HCT116 (cell line): ENCODE measurements at regions not wholly inside any gene's neighbourhood (a gene's known extent, or its start where the extent isn't known, plus 50 kb on each side); places are given as distances from the start of the nearest gene placed in this dataset.

ENCODE experiments used
- ATAC-seq: fragments of 200-7000 bp; cut with Tn5 transposase; 2 replicates; pipeline ENCODE4 v1.9.1; 2020; ENCODE audit warnings: mild to moderate bottlenecking, moderate library complexity
- BruUV-seq: library from RNA; stranded (reverse); fragments of 400-500 nt; replicated peaks from 2 replicates; lab custom pipeline; 2021; lab: Mats Ljungman, UMichigan
- CTCF ChIA-PET: fragments of 300-600 bp; sonication (Branson Sonifier 250); formaldehyde crosslinking; loops from one replicate; lab custom pipeline; 2021; ENCODE audit warnings: antibody characterized with exemption; lab: Charles Lee
- POLR2A ChIA-PET: fragments of 300-600, 350-600 bp; sonication (Branson Sonifier 250); formaldehyde crosslinking; loops from one replicate; lab custom pipeline; 2021; ENCODE audit warnings: antibody characterized with exemption; lab: Charles Lee
- RAD21 ChIA-PET, 2 experiments: fragments of 300-600 bp; sonication (Branson Sonifier 250); formaldehyde crosslinking; loops; one replicate each; lab custom pipeline; 2023; ENCODE audit warnings: low total read pairs in 2 of 2; ENCODE audit not compliant: uncharacterized antibody in 2 of 2, unreplicated experiment in 2 of 2, low non-redundant PET in 1 of 2; lab: Charles Lee
- DNase-seq: peaks from one replicate; pipeline ENCODE4 v3.0.0-alpha.2; 2010; ENCODE audit warnings: low read depth, low spot score
- H2AFZ ChIP-seq: fragments of 200-600 bp; shearing (Covaris generic), sonication (generic); 2 replicates; pipeline ENCODE4 v1.6.1; 2017; ENCODE audit warnings: low read depth, mixed run types, mixed read lengths, antibody characterized with exemption, low read length; ENCODE audit not compliant: poor library complexity, severe bottlenecking
- H3K27ac ChIP-seq: 2 replicates; pipeline ENCODE4 v1.5.1; 2012; ENCODE audit warnings: low read depth, low read length
- H3K27me3 ChIP-seq: fragments of 200-600 bp; sonication (generic); 2 replicates; pipeline ENCODE4 v1.6.1; 2016; ENCODE audit warnings: mixed run types, low read length, mixed read lengths; ENCODE audit not compliant: insufficient read depth
- H3K36me3 ChIP-seq, 2 experiments: fragments of 200-500 bp in 1 of 2; fragments of 200-600 bp in 1 of 2; sonication (Bioruptor generic) in 1 of 2; sonication (generic) in 1 of 2; 2 replicates each; pipeline versions ENCODE4 v1.5.1 to v1.6.1; 2014 to 2016; ENCODE audit warnings: low read length in 2 of 2, inconsistent platforms in 1 of 2, mixed read lengths in 1 of 2, mixed run types in 1 of 2; ENCODE audit not compliant: insufficient read depth in 2 of 2, control insufficient read depth in 1 of 2
- H3K4me1 ChIP-seq, 2 experiments: fragments of 200-600 bp in 1 of 2; sonication (generic) in 1 of 2; 2 replicates each; pipeline versions ENCODE4 v1.5.1 to v1.6.1; 2012 to 2017; ENCODE audit warnings: low read length in 2 of 2, inconsistent platforms in 1 of 2, mild to moderate bottlenecking in 1 of 2, mixed read lengths in 1 of 2, mixed run types in 1 of 2, moderate library complexity in 1 of 2; ENCODE audit not compliant: insufficient read depth in 2 of 2, control insufficient read depth in 1 of 2
- H3K4me2 ChIP-seq: fragments of 200-600 bp; sonication (generic); 2 replicates; pipeline ENCODE4 v1.6.1; 2017; ENCODE audit warnings: mixed run types, low read length, mixed read lengths
- H3K4me3 ChIP-seq, 2 experiments: fragments of 200-600 bp in 1 of 2; sonication (generic) in 1 of 2; replicated peaks in 1 of 2; 2 replicates each; pipeline ENCODE4 v1.5.1; 2011 to 2016; ENCODE audit warnings: low read length in 2 of 2, control low read depth in 1 of 2, low read depth in 1 of 2, mild to moderate bottlenecking in 1 of 2, mixed read lengths in 1 of 2, mixed run types in 1 of 2
- H3K79me2 ChIP-seq: fragments of 200-600 bp; sonication (generic); 2 replicates; pipeline ENCODE4 v1.6.1; 2017; ENCODE audit warnings: mild to moderate bottlenecking, mixed run types, low read length, moderate library complexity, mixed read lengths; ENCODE audit not compliant: insufficient read depth
- H3K9ac ChIP-seq: fragments of 200-600 bp; sonication (generic); 2 replicates; pipeline ENCODE4 v1.6.1; 2016; ENCODE audit warnings: low read length, mixed read lengths
- H3K9me2 ChIP-seq: fragments of 200-600 bp; sonication (generic), shearing (Covaris generic); 2 replicates; pipeline ENCODE4 v1.6.1; 2017; ENCODE audit warnings: mixed run types, mild to moderate bottlenecking, moderate library complexity; ENCODE audit not compliant: insufficient read depth
- H3K9me3 ChIP-seq, 2 experiments: fragments of 200-500 bp in 1 of 2; fragments of 200-600 bp in 1 of 2; sonication (Bioruptor generic) in 1 of 2; sonication (generic) in 1 of 2; 2 replicates each; pipeline ENCODE4 v1.6.1; 2014 to 2017; ENCODE audit warnings: low read length in 2 of 2, mixed read lengths in 2 of 2, inconsistent platforms in 1 of 2, low read depth in 1 of 2, mild to moderate bottlenecking in 1 of 2, mixed run types in 1 of 2, moderate library complexity in 1 of 2; ENCODE audit not compliant: control insufficient read depth in 1 of 2, insufficient read depth in 1 of 2
- H4K20me1 ChIP-seq: fragments of 200-600 bp; sonication (generic), shearing (Covaris generic); 2 replicates; pipeline ENCODE4 v1.6.1; 2017; ENCODE audit warnings: mixed run types, mild to moderate bottlenecking, moderate library complexity; ENCODE audit not compliant: insufficient read depth
- CBX3 ChIP-seq: IDR thresholded peaks from 2 replicates; pipeline ENCODE4 v1.6.1; 2012; ENCODE audit warnings: low read depth
- EGR1 ChIP-seq: IDR thresholded peaks from 2 replicates; pipeline ENCODE4 v1.6.1; 2012; ENCODE audit warnings: low read depth
- ELF1 ChIP-seq: IDR thresholded peaks from 2 replicates; pipeline ENCODE4 v1.6.1; 2012; ENCODE audit warnings: low read depth, borderline replicate concordance
- EZH2 ChIP-seq: fragments of 200-600 bp; sonication (generic); IDR thresholded peaks from 2 replicates; pipeline ENCODE4 v1.6.1; 2017; ENCODE audit warnings: antibody characterized with exemption, mixed run types
- JUND ChIP-seq: IDR thresholded peaks from 2 replicates; pipeline ENCODE4 v1.6.1; 2012
- MAX ChIP-seq: IDR thresholded peaks from 2 replicates; pipeline ENCODE4 v1.6.1; 2012
- POLR2A ChIP-seq: IDR thresholded peaks from 2 replicates; pipeline ENCODE4 v1.7.0; 2011; ENCODE audit warnings: borderline replicate concordance; ENCODE audit not compliant: insufficient read depth, insufficient read length; ENCODE audit errors: extremely low read depth
- POLR2AphosphoS5 ChIP-seq: IDR thresholded peaks from 2 replicates; pipeline ENCODE4 v1.6.1; 2011; ENCODE audit warnings: mild to moderate bottlenecking, low read depth, low read length, moderate library complexity
- SIN3A ChIP-seq: IDR thresholded peaks from 2 replicates; pipeline ENCODE4 v1.6.1; 2012; ENCODE audit warnings: low read depth
- SP1 ChIP-seq: IDR thresholded peaks from 2 replicates; pipeline ENCODE4 v1.6.1; 2012; ENCODE audit warnings: low read depth
- TCF7L2 ChIP-seq: IDR thresholded peaks from 2 replicates; pipeline ENCODE4 v1.7.0; 2011; ENCODE audit warnings: borderline replicate concordance, inconsistent platforms; ENCODE audit not compliant: insufficient read depth, insufficient read length; ENCODE audit errors: extremely low read depth
- ZBTB33 ChIP-seq: IDR thresholded peaks from 2 replicates; pipeline ENCODE4 v1.6.1; 2011; ENCODE audit warnings: mild to moderate bottlenecking, low read length, moderate library complexity; ENCODE audit not compliant: insufficient replicate concordance; ENCODE audit errors: extremely low read depth
- ZNF274 ChIP-seq: fragments of 200-500 bp; sonication (Bioruptor generic); IDR thresholded peaks from 2 replicates; pipeline ENCODE4 v1.6.1; 2014; ENCODE audit warnings: mild to moderate bottlenecking, low read depth, low read length, inconsistent platforms
- intact Hi-C: fragments of 100-400 bp; cut with micrococcal nuclease; formaldehyde crosslinking; loops from 2 replicates; pipeline ENCODE4 v1.10.0; 2022

GRCh38 chr6:134684423-134684795 is 265.5 kb downstream of the ALDH8A1 start:
- ChIA-PET POLR2A (no interaction called here), CTCF (no interaction called here), RAD21 (no interaction called here)
- Histone ChIP-seq H3K9me3 (no peaks in the 10 kb centered on the region), H3K36me3 (no peaks in the 10 kb centered on the region), H2AFZ (no peak overlapping the region), H3K4me2 (no peak overlapping the region), H4K20me1 (no peaks in the 10 kb centered on the region), H3K4me1 (no peaks in the 10 kb centered on the region), H3K79me2 (no peaks in the 10 kb centered on the region), H3K9me2 (no peaks in the 10 kb centered on the region), H3K9ac (no peak overlapping the region), H3K27me3 (no peaks in the 10 kb centered on the region; the same call in 1 of the 2 replicates), H3K27ac (no peak overlapping the region), H3K4me3 (no peak overlapping the region)
- TF ChIP-seq POLR2A = no peak
- TF ChIP-seq ELF1 = no peak
- TF ChIP-seq JUND = no peak
- no peak for TF ChIP-seq MAX
- TF ChIP-seq TCF7L2 = no peak
- no peak for TF ChIP-seq EGR1
- no peak for TF ChIP-seq SIN3A
- no peak for TF ChIP-seq CBX3
- TF ChIP-seq POLR2AphosphoS5 = no peak
- TF ChIP-seq ZNF274 = no peak
- no peak for TF ChIP-seq ZBTB33
- no peak for TF ChIP-seq EZH2
- TF ChIP-seq SP1 = no peak
- no peak for DNase-seq
- intact Hi-C loops = no loop called here
- no TSS peak for BruUV-seq
- ATAC-seq = no peak
